Osteoblast (primary cell): ENCODE measurements at regions not wholly inside any gene's neighbourhood (a gene's known extent, or its start where the extent isn't known, plus 50 kb on each side); places are given as distances from the start of the nearest gene placed in this dataset.

ENCODE experiments used
- DNase-seq: peaks from one replicate; pipeline ENCODE4 v3.0.0; 2011; ENCODE audit warnings: low spot score, mixed read lengths; ENCODE audit not compliant: insufficient read length; ENCODE audit errors: missing footprints
- H2AFZ ChIP-seq: 2 replicates; pipeline ENCODE4 v1.6.0; 2011; ENCODE audit warnings: mild to moderate bottlenecking, low read length
- H3K27ac ChIP-seq: 2 replicates; pipeline ENCODE4 v1.5.1; 2011; ENCODE audit warnings: mild to moderate bottlenecking, low read depth, low read length, moderate library complexity
- H3K27me3 ChIP-seq: 2 replicates; pipeline ENCODE4 v1.6.0; 2012; ENCODE audit warnings: mild to moderate bottlenecking, control low read depth, inconsistent platforms, low read length, moderate library complexity; ENCODE audit not compliant: insufficient read depth
- H3K36me3 ChIP-seq: 2 replicates; pipeline ENCODE4 v1.5.1; 2011; ENCODE audit warnings: mild to moderate bottlenecking, low read length, control low read depth, moderate library complexity; ENCODE audit not compliant: insufficient read depth
- H3K4me1 ChIP-seq: 2 replicates; pipeline ENCODE4 v1.5.1; 2011; ENCODE audit warnings: mild to moderate bottlenecking, low read length, control low read depth, moderate library complexity; ENCODE audit not compliant: insufficient read depth
- H3K4me2 ChIP-seq: 2 replicates; pipeline ENCODE4 v1.6.0; 2011; ENCODE audit warnings: mild to moderate bottlenecking, low read length; ENCODE audit not compliant: insufficient read depth
- H3K4me3 ChIP-seq: fragments of 200-600 bp; sonication (generic); 3 replicates; pipeline ENCODE4 v1.5.1; 2012; ENCODE audit warnings: mild to moderate bottlenecking, low read length, inconsistent platforms; ENCODE audit not compliant: insufficient read depth
- H3K79me2 ChIP-seq: 2 replicates; pipeline ENCODE4 v1.6.0; 2012; ENCODE audit warnings: mild to moderate bottlenecking, low read length, control low read depth, inconsistent platforms; ENCODE audit not compliant: insufficient read depth
- H3K9me3 ChIP-seq: 2 replicates; pipeline ENCODE4 v1.5.1; 2011; ENCODE audit warnings: low read depth, low read length, control low read depth
- H4K20me1 ChIP-seq: 2 replicates; pipeline ENCODE4 v1.6.0; 2012; ENCODE audit warnings: mild to moderate bottlenecking, low read length, control low read depth; ENCODE audit not compliant: insufficient read depth
- TF ChIP-seq, protein P1 (sequence below): IDR thresholded peaks from 2 replicates; pipeline ENCODE4 v1.5.1; 2011; ENCODE audit warnings: mild to moderate bottlenecking, low read depth, low read length, moderate library complexity; ENCODE audit errors: extremely low read depth

DNA sequence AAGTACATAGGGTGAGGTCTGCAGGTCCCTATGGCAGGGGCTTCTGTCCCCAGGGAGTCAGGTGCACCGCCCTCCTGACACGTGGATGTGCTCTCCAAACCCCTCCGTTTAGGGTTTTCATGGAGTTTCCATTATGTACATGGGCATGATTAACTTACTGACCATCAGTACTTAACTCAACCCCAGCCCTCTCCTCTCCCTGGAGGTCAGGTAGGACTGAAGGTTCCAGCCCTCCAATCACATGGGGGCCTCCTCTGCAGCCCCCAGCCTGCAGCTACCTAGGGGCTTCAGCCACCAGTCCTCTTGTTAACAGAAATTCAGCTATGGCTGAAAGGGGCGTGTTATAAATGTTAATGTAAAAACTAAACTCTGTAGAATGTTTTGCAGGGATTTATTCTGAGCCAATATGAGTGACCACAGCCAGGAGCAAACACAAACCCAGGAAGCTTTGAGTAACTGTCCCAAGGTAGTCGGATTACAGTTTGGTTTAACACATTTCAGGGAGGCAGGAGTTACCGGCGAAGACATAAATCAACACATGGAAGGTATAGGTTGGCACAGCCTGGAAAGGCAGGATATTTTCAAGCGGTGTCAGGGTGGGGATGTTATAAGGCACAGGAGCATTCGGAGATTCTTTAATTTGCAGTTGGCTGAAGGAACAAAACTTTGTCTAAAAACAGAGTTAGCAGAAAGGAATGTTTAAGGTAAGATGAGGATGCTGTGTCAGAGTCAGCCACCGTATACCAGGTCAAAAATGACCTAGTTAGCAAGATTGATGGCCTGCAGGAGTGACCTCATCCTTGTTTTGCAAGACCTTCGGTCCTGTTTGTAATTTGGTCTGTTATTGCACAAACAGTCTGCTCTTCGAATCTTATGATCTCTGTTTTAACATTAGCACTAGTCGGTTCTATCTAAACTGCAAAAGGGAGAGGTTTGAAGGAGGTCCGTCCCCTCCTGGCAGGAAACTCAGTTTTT, 75.2 kb downstream of the TNFAIP2 start:
- TF ChIP-seq, protein P1, sequence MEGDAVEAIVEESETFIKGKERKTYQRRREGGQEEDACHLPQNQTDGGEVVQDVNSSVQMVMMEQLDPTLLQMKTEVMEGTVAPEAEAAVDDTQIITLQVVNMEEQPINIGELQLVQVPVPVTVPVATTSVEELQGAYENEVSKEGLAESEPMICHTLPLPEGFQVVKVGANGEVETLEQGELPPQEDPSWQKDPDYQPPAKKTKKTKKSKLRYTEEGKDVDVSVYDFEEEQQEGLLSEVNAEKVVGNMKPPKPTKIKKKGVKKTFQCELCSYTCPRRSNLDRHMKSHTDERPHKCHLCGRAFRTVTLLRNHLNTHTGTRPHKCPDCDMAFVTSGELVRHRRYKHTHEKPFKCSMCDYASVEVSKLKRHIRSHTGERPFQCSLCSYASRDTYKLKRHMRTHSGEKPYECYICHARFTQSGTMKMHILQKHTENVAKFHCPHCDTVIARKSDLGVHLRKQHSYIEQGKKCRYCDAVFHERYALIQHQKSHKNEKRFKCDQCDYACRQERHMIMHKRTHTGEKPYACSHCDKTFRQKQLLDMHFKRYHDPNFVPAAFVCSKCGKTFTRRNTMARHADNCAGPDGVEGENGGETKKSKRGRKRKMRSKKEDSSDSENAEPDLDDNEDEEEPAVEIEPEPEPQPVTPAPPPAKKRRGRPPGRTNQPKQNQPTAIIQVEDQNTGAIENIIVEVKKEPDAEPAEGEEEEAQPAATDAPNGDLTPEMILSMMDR: no peak
- Histone ChIP-seq H3K27me3 (peaks cover 14% of the 10 kb centered on the region), H3K79me2 (no peaks in the 10 kb centered on the region), H3K4me3 (no peak overlapping the region), H4K20me1 (no peaks in the 10 kb centered on the region), H3K27ac (peak overlapping the region; percentile 61), H3K4me2 (peak overlapping the region; percentile 42), H3K4me1 (peaks cover 11% of the 10 kb centered on the region), H3K36me3 (no peaks in the 10 kb centered on the region), H2AFZ (no peak overlapping the region), H3K9me3 (no peaks in the 10 kb centered on the region)
- DNase-seq: no peak

GRCh38 chr14:103199124-103199523, 75.9 kb downstream of the TNFAIP2 start:
- H3K27ac ChIP-seq: peak overlapping the region; percentile 61
- no peaks in the 10 kb centered on the region for H3K9me3 ChIP-seq
- peak overlapping the region; percentile 42 for H3K4me2 ChIP-seq
- peaks cover 11% of the 10 kb centered on the region for H3K4me1 ChIP-seq
- no peak overlapping the region for H2AFZ ChIP-seq
- TF ChIP-seq, protein P1: no peak
- no peak for DNase-seq
- H3K79me2 ChIP-seq: no peaks in the 10 kb centered on the region
- H3K36me3 ChIP-seq: no peaks in the 10 kb centered on the region
- peaks cover 14% of the 10 kb centered on the region for H3K27me3 ChIP-seq
- H3K4me3 ChIP-seq: no peak overlapping the region
- H4K20me1 ChIP-seq: no peaks in the 10 kb centered on the region

DNA sequence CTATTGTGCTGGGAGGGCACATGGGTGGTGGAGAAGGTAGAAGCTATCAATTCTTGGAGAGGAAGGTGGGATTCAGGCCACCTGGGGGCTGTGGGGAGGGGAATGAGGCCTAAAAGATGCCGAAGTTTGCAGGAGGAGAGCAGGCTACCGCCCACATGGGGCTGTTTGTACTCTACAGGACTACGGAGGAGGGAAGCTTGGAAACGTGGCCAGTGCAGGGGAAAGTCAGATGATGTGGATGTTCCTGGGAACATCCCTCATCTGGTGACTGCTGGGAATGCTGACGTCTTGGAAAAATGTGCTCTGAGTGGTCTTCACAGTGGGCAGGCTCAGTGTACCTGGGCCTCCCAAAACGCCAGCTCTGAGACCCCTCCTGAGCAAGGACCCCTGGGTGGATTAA, 78.5 kb downstream of the TNFAIP2 start:
- H3K27me3 ChIP-seq: peaks cover 9% of the 10 kb centered on the region
- no peak overlapping the region for H3K4me2 ChIP-seq
- H3K27ac ChIP-seq: no peak overlapping the region
- TF ChIP-seq, protein P1: no peak
- H3K4me3 ChIP-seq: no peak overlapping the region
- H3K79me2 ChIP-seq: no peaks in the 10 kb centered on the region
- H2AFZ ChIP-seq: no peak overlapping the region
- H3K4me1 ChIP-seq: peaks cover 11% of the 10 kb centered on the region
- H4K20me1 ChIP-seq: no peaks in the 10 kb centered on the region
- peaks cover 4% of the 10 kb centered on the region for H3K9me3 ChIP-seq
- H3K36me3 ChIP-seq: no peaks in the 10 kb centered on the region
- DNase-seq: no peak

DNA sequence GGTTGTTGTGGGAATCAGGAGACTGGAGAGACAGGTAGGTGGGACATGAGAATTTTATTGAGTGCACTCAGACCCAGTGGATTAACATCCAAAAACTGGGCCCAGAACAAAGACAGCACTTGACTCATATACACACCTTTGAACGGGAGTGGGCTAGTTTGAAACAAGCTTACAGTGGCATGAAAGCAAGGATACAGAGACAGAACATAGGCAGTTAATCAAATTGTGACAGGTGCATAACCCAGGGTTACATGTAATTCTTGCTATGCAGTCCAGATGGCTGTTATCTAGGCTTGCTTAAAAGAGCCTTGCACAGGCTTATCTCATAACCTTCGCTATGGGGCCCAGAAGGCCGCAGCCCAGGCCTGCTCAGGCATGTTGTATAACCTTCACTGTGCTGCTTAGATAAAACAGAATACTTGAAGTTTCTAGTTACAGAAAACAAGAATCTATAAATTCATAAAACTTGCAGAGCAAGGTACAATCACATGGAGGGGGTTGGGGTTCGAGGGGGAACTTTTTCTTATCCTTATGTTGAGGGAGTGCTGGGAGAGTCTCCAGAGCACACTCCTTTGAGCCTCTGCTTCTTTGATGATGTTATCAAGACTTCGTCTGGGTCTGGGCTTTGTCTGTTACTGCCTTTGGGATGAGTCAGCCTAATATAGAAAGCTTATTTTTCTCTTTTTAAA, 81.7 kb downstream of the TNFAIP2 start:
- Histone ChIP-seq H3K9me3 (peaks cover 4% of the 10 kb centered on the region), H3K4me3 (no peak overlapping the region), H4K20me1 (no peaks in the 10 kb centered on the region), H3K79me2 (no peaks in the 10 kb centered on the region), H3K36me3 (no peaks in the 10 kb centered on the region), H3K27ac (no peak overlapping the region), H3K4me2 (no peak overlapping the region), H3K4me1 (peaks cover 3% of the 10 kb centered on the region), H3K27me3 (peaks cover 31% of the 10 kb centered on the region), H2AFZ (no peak overlapping the region)
- TF ChIP-seq, protein P1: no peak
- no peak for DNase-seq
